PC-9 (cell line): ENCODE measurements at regions not wholly inside any gene's neighbourhood (a gene's known extent, or its start where the extent isn't known, plus 50 kb on each side); places are given as distances from the start of the nearest gene placed in this dataset.

Source experiments
- CTCF ChIP-seq: fragments of 200-600 bp; sonication (generic); conservative IDR thresholded peaks from 2 replicates; pipeline ENCODE4 v1.6.1; 2017; ENCODE audit warnings: mixed run types, antibody characterized with exemption, mild to moderate bottlenecking, moderate library complexity
- EZH2 ChIP-seq: fragments of 200-600 bp; sonication (generic); IDR thresholded peaks from 2 replicates; pipeline ENCODE4 v1.8.0; 2017; ENCODE audit warnings: antibody characterized with exemption, low read depth

DNA sequence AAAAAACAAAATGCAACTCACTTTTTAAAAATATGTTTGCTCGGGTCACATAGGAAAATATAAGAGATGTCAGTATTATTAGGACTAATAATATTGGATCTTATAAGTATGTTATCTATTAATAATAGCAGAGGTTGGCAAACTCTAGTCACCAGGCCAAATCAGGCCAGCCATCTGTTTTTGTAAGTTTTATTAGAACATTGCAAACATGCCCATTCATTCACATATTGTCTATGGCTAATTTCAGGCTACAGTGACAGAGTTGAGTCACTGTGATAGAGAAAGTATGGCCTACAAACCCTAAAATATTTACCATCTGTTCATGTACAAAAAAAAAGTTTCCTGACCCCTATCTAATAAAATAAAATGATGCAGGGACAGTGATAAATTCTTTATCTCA, 97.7 kb upstream of the CDH6 start:
- TF ChIP-seq CTCF (no peak), EZH2 (no peak)
